A673 (cell line): ENCODE measurements at regions not wholly inside any gene's neighbourhood (a gene's known extent, or its start where the extent isn't known, plus 50 kb on each side); places are given as distances from the start of the nearest gene placed in this dataset.

Experiments
- BruUV-seq: library from RNA; stranded (reverse); fragments of 400-500 nt; replicated peaks from 2 replicates; lab custom pipeline; 2021; lab: Mats Ljungman, UMichigan
- CTCF ChIA-PET: fragments of 300-600 bp; sonication (Branson Sonifier 250); formaldehyde crosslinking; loops from one replicate; lab custom pipeline; 2022; ENCODE audit warnings: antibody characterized with exemption; lab: Charles Lee
- POLR2A ChIA-PET: fragments of 300-600 bp; sonication (Branson Sonifier 250); formaldehyde crosslinking; loops from one replicate; lab custom pipeline; 2022; ENCODE audit warnings: antibody characterized with exemption; ENCODE audit not compliant: low non-redundant PET; lab: Charles Lee
- DNase-seq: peaks from one replicate; pipeline ENCODE4 v3.0.0-alpha.2; 2015; ENCODE audit warnings: low spot score
- H3K27ac ChIP-seq: fragments of 200-600 bp; sonication (generic); 2 replicates; pipeline ENCODE4 v1.5.1; 2016; ENCODE audit warnings: mixed run types, low read depth, mild to moderate bottlenecking, mixed read lengths, antibody characterized with exemption, low read length; ENCODE audit not compliant: poor library complexity, severe bottlenecking
- H3K27me3 ChIP-seq: fragments of 200-600 bp; sonication (generic); replicated peaks from 2 replicates; pipeline ENCODE4 v1.6.1; 2017; ENCODE audit warnings: mixed run types, low read depth, mild to moderate bottlenecking, mixed read lengths, antibody characterized with exemption, low read length; ENCODE audit not compliant: insufficient read depth, poor library complexity
- H3K36me3 ChIP-seq: fragments of 200-600 bp; sonication (generic); 2 replicates; pipeline ENCODE4 v1.6.1; 2016; ENCODE audit warnings: mixed run types, mild to moderate bottlenecking, mixed read lengths, antibody characterized with exemption, low read length; ENCODE audit not compliant: insufficient read depth, poor library complexity, severe bottlenecking
- H3K4me1 ChIP-seq: fragments of 200-600 bp; sonication (generic); 2 replicates; pipeline ENCODE4 v1.6.1; 2017; ENCODE audit warnings: mixed run types, mild to moderate bottlenecking, mixed read lengths, antibody characterized with exemption, low read length; ENCODE audit not compliant: insufficient read depth, poor library complexity, severe bottlenecking
- H3K4me3 ChIP-seq: fragments of 200-600 bp; sonication (generic); 2 replicates; pipeline ENCODE4 v1.5.1; 2016; ENCODE audit warnings: low read depth, mixed run types, mild to moderate bottlenecking, mixed read lengths, low read length; ENCODE audit not compliant: poor library complexity, severe bottlenecking
- H3K9me3 ChIP-seq: fragments of 200-600 bp; sonication (generic); 2 replicates; pipeline ENCODE4 v1.6.1; 2016; ENCODE audit warnings: mixed run types, low read depth, mild to moderate bottlenecking, mixed read lengths, antibody characterized with exemption, low read length; ENCODE audit not compliant: poor library complexity, severe bottlenecking
- EZH2 ChIP-seq: fragments of 200-600 bp; sonication (generic); IDR thresholded peaks from 2 replicates; pipeline ENCODE4 v1.6.1; 2017; ENCODE audit warnings: borderline replicate concordance, low read depth, mild to moderate bottlenecking, mixed read lengths, antibody characterized with exemption, low read length; ENCODE audit not compliant: poor library complexity, severe bottlenecking
- intact Hi-C: fragments of 100-400 bp; cut with micrococcal nuclease; formaldehyde crosslinking; loops from one replicate; pipeline ENCODE4 v1.10.0; 2022; ENCODE audit not compliant: unreplicated experiment
- TF ChIP-seq, protein P1 (sequence below): fragments of 300-800, 200-600 bp; sonication (generic); conservative IDR thresholded peaks from 2 replicates; pipeline ENCODE4 v1.5.1; 2017; ENCODE audit warnings: low read depth, mild to moderate bottlenecking, antibody characterized with exemption, low read length, moderate library complexity, mixed read lengths

DNA sequence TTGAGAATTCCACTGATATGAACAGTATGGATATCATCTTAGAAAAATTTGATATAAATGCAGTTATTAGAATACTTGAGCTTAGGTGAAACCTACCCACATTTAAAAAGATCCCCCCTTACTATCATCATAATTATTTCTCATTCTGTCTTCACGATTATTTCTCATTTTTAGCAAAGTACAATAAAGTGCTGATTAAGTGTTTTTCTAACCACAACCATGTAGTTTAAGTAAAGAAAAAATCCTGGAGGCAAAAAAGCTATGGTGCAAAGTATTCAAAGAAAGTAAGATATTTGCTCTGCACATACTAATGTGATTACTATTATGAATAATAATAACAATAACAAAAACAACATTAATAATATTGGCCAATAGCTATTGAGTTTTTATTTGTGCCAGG, 365.6 kb upstream of the PCDH7 start:
- CTCF ChIA-PET, result no interaction called here
- H3K9me3 ChIP-seq, result no peaks in the 10 kb centered on the region

DNA sequence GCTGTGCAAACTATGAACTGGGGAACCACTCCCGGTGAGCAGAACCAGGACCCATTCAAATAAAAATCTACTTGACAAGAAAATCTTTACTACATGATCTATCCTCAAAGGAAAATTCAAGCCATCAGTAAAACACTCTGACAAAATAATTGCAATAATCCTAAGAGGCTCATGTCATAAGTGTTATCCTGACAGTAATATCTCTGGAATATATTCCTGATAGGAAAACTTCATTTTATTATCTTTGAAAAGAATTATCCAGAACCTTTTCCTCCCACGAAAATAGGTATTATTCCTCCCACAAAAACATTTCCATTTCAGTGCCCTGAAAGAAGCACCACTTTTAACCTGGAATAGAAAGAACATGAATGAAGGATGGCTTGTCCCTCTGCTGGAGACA, 357.7 kb upstream of the PCDH7 start:
- Histone ChIP-seq H3K4me3 (no peak overlapping the region), H3K36me3 (no peaks in the 10 kb centered on the region), H3K4me1 (no peaks in the 10 kb centered on the region), H3K27ac (no peak overlapping the region), H3K27me3 (no peaks in the 10 kb centered on the region), H3K9me3 (peaks cover 3% of the 10 kb centered on the region)
- CTCF ChIA-PET, result no interaction called here
- POLR2A ChIA-PET, result no interaction called here
- TF ChIP-seq EZH2, result no peak
- TF ChIP-seq, protein P1, sequence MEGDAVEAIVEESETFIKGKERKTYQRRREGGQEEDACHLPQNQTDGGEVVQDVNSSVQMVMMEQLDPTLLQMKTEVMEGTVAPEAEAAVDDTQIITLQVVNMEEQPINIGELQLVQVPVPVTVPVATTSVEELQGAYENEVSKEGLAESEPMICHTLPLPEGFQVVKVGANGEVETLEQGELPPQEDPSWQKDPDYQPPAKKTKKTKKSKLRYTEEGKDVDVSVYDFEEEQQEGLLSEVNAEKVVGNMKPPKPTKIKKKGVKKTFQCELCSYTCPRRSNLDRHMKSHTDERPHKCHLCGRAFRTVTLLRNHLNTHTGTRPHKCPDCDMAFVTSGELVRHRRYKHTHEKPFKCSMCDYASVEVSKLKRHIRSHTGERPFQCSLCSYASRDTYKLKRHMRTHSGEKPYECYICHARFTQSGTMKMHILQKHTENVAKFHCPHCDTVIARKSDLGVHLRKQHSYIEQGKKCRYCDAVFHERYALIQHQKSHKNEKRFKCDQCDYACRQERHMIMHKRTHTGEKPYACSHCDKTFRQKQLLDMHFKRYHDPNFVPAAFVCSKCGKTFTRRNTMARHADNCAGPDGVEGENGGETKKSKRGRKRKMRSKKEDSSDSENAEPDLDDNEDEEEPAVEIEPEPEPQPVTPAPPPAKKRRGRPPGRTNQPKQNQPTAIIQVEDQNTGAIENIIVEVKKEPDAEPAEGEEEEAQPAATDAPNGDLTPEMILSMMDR, result no peak
- intact Hi-C loops, result no loop called here
- BruUV-seq, result no TSS peak
- no peak for DNase-seq

More for the DNA sequence above, 365.6 kb upstream of the PCDH7 start:
- Histone ChIP-seq H3K27me3 (no peaks in the 10 kb centered on the region), H3K4me1 (no peaks in the 10 kb centered on the region), H3K27ac (no peak overlapping the region), H3K4me3 (no peak overlapping the region), H3K36me3 (no peaks in the 10 kb centered on the region)
- POLR2A ChIA-PET, result no interaction called here
- no peak for TF ChIP-seq EZH2
- TF ChIP-seq, protein P1, result no peak
- DNase-seq, result no peak
- BruUV-seq, result no TSS peak
- intact Hi-C loops, result no loop called here

DNA sequence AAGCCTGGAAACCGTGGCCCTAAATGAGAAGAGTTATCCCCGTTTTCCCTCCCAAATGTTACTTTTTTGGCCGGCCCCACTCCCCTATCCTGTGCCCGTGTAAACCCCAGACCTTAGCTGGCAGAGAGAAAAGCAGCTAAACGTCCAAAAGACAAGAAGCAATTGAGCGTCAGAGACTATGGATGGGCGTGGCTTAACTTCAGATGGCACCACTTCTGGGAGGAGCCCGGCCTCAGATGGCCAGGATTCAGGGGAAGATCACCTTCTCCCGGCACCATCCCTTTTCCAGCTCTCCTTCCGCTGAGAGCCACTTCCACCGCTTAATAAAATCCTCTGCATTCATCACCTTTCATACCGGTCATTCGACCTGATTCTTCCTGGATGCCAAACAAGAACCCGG, 350.1 kb upstream of the PCDH7 start:
- TF ChIP-seq, protein P1, result no peak
- TF ChIP-seq EZH2, result no peak
- Histone ChIP-seq H3K4me3 (no peak overlapping the region), H3K4me1 (no peaks in the 10 kb centered on the region), H3K27me3 (no peaks in the 10 kb centered on the region), H3K36me3 (no peaks in the 10 kb centered on the region), H3K27ac (no peak overlapping the region), H3K9me3 (no peaks in the 10 kb centered on the region)
- intact Hi-C loops, result no loop called here
- ChIA-PET POLR2A (no interaction called here), CTCF (no interaction called here)
- no peak for DNase-seq
- BruUV-seq, result no TSS peak
